ENCODE measurements at regions not wholly inside any gene's neighbourhood (a gene's known extent, or its start where the extent isn't known, plus 50 kb on each side); places are given as distances from the start of the nearest gene placed in this dataset.

GRCh38 chr15:91516866-91517265, 336.6 kb upstream of the SLCO3A1 start (continued):
- no peak for TF ChIP-seq ZNF462 (CRISPR knock-in tag; IDR thresholded peaks at IDR 0.05)
- no peak for TF ChIP-seq ZNF114 (CRISPR knock-in tag; IDR thresholded peaks at IDR 0.05)
- no peak for TF ChIP-seq CTCF (conservative IDR thresholded peaks at IDR 0.05; ENCODE audit: low read depth in 2 of 2)
- TF ChIP-seq EZH2phosphoT487 (IDR thresholded peaks at IDR 0.05; ENCODE audit: unreplicated experiment): no peak
- TF ChIP-seq STAT1 (IDR thresholded peaks at IDR 0.05; ENCODE audit: unreplicated experiment): no peak
- TF ChIP-seq POLR2AphosphoS5 (IDR thresholded peaks at IDR 0.05; ENCODE audit: low read depth): no peak
- TF ChIP-seq ETS1 (IDR thresholded peaks at IDR 0.05): no peak
- no peak for TF ChIP-seq ZNF331 (CRISPR knock-in tag; IDR thresholded peaks at IDR 0.05; ENCODE audit: low read depth)
- TF ChIP-seq JUNB (IDR thresholded peaks at IDR 0.05; ENCODE audit: unreplicated experiment): no peak
- TF ChIP-seq NANOG (IDR thresholded peaks at IDR 0.05; ENCODE audit: borderline replicate concordance): no peak
